HG02763 (cell line): ENCODE measurements at regions not wholly inside any gene's neighbourhood (a gene's known extent, or its start where the extent isn't known, plus 50 kb on each side); places are given as distances from the start of the nearest gene placed in this dataset.
A peak's percentile ranks its signal among the peaks of the same experiment; 100 is the strongest.

ENCODE experiments used
- ATAC-seq: cut with Tn5 transposase; IDR thresholded peaks from one replicate; pipeline ENCODE4 v1.9.1; 2021; ENCODE audit warnings: mild to moderate bottlenecking, moderate library complexity; ENCODE audit not compliant: unreplicated experiment

DNA sequence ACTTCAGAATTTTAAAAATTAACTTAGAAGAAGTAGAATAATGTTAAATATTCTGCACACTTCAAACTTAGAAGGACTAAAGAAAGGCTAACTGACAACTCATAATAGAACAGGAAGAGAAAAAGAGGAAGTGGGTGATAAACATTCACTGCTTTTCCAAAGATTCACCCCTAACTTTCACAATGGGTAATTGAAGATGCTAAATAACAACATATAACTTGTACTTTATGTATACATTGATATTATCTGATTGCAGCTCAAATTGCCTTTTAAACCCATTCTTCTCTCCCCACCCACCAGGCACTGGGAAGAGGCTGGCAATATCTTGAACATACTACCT lies 376.6 kb downstream of the EFNA5 start:
- peak; percentile 54 for ATAC-seq

DNA sequence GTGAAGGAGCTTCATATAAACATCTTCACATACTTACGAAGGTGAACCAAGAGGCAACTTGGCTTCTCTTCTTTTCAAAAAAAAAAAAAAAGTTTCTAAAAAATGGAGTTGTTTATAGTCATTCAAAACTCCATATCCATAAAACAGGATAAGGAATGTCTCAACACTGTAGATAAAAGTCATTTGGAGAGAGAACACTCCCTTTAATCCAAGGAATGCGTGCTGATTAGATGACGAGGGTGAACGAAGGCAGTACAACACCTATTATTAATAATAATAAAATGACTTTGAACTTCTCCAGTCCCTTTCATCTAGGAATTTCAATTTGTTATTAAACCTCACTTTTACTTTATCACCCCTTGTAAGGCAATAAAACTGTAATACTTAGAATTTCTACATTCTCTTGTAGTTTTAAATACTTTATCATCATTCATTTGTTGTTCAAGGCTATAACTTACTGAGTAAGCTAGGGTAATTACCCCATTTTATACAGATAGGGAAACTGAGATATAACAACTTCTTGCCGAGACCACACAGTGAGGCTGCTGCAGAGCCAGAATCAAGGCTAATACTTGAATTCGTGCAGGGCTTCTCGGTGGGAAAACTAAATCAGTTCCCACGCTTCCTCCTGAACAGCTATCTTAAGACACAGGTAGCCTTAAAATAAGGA lies 377.1 kb downstream of the EFNA5 start:
- peak; percentile 2 for ATAC-seq

DNA sequence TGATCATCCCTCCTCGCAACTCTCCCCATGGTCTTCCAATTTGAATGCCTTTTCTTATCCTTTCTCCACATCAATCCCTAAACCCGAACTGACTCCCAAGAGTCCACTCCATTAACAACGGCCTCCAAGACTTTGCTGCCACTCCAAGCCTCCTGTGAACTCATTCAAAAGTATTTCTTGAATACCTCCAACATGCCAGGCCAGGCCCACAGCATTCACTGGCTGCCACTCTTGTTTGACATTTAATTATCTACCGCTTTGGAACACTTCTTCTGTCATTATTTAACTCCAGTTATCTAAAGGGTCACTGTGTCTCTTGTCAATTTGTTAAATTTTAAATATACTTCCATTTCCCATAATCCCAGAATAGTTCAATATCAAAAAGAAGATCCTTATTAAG lies 378.9 kb downstream of the EFNA5 start:
- ATAC-seq = no peak

DNA sequence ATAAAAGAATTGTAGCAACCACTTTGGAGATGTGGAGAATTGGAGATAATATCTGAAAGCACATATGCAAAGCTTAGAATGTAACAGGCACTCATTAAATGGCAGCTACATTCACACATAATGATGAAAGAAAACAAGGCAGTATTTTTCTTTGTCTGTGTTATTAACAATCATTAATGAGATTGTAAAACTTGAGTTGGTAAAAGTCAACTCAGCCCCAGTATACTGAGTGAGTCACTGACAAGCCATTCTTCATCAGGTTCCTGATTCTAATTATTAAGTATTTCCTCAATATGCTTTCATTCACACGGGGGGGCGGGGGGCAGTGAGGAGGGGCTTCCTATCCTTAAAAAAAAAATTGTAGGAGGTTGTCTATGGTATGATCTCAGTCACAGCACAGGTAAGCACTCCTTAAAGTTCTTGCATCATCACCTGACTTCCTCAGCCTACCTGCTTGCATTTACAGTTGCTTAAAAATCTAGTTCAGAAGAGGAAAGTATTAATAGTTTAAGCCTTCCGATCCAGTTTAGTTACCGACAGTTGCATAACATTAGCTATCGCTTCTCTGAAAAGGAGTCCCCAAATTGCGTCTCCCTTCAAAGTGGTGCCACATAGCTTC lies 379.8 kb downstream of the EFNA5 start:
- no peak for ATAC-seq

DNA sequence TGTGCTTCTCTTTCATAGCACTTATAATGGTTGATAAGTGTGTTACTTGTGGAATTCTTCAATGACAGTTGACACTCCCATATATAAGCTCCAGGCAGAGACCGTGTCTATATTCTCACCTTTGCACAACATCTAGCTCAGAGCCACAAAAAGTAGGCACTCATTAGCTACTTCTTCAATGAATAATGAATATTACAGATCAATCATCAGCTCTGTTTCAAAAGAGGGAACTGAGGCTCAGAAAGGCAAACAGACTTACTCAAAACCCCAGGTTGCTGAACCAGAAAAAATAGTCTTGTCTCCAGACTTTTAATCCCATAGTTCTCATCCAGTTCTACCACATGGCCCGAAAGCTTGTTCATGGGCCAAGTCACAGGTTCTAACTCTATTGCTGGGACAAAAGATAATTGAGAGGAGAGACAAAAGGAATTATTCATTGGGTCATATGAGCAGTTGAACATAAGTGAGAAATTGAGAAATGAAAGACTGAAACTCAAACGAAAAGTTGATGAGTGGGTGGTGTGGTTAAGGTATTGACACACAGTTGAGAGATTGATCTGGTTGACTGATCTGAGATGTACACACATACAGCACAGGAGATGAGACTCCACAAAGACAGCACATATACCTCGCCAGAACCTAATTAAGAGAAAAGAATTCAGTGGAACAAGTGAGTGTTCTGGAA lies 381.6 kb downstream of the EFNA5 start:
- ATAC-seq = peak; percentile 90

DNA sequence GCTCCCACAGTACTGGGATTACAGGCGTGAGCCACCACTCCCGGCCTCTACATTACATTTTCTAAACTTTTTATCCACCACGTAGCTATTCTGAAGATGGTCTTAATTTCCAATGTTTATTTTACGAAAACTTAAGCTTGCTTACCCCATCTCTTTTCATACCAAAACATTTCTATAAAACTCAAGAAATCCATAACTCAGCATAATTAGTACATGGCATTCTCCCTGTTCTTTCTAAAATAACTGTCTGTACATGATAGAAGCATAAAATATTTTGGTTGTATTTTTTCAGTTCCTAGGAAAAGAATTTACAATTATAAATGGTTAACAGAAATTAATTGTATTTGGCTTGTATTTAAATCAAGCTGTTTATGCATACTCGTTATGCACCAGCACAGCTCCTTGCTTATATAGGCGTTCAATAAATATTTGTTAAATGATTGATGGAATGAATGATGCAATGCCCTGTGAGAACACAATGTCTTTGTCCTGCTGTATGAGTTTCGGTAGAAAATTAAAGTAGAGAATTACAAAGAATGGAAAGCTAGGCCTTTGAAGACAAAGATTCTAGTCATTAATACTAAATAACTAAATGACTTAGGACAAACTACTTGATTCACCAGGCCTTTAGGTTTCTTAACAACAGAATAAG lies 384.2 kb downstream of the EFNA5 start:
- no peak for ATAC-seq

DNA sequence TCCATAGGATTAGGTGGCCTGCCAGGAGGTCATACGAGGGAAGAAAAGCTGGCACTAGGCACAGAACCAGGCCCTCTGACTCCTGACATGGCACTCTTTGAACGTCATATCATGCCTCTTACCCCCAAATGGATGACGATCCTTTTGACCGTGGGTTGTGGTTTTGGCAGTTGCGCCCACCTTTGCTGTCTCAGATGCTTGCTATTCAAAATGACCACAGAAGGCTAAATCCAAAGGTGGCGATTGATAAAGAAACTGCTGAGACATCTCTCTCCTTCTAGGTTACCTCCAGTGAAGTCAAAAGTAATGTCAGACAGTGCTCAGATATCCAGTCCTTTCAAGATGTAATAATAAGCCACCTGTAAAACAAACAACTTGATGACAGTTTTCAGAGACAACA lies 385.0 kb downstream of the EFNA5 start:
- peak; percentile 25 for ATAC-seq

DNA sequence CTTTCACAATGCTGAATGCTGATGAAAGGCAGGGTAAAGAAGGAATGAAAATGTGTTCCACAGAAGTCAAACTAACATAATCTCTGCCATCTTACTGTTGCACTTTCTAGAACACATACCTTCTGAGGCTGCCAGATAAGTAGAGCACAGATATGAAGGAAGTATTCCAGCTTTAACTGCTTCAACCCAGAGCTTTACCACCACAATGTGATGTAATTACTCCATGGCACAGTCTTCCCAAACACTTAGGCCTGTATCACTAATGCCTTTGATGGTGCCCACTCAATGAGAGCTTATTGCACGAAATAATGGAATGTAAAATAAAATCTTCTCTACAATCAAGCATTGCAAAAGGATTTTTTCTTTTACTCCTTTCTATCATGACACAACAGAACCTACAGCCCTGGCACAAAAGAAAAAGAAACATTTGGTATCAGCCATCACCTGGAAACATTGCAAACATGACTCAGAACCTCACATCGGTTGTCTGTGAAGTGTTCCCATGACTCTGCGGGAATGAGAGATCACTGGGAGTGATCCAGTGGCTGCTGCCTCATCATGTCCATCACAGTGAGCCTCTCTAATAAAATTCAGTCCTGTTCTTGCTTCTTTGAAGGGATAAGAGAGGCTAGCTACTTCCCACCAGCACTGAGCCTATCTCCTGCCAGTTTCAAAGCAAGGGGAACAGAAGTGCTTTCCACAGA lies 385.8 kb downstream of the EFNA5 start:
- no peak for ATAC-seq

DNA sequence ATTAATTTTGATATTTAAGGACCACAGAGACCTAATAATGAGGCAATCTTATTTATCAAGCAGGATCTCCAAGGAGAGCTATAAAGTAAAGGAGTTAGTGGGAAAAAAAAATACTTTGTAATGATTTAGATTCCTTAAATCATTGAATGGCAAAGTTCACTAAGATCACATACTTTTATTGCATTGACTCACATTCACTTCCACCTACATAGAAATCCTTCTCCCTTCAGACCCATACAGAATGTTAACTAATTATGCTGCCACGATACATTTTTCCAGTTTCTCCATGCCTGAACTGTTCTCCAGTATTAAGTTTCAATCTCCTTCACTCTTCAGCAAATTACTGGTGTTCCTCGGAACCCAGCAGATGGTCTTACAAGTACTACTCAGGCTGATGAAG lies 388.7 kb downstream of the EFNA5 start:
- ATAC-seq = no peak

DNA sequence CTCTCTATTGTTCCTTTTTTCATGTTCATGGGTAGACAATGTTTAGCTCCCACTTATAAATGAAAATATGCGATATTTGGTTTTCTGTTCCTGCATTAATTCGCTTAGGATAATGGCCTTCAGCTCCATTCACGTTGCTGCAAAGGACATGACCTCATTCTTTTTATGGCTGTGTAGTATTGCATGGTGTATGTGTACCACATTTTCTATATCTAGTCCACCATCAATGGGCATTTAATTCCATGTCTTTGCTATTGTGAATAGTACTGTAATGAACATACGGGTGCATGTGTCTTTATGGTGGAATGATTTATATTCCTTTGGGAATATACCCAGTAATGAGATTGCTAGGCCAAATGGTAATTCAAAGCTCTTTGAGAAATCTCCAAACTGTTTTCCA lies 392.0 kb downstream of the EFNA5 start:
- ATAC-seq = no peak

DNA sequence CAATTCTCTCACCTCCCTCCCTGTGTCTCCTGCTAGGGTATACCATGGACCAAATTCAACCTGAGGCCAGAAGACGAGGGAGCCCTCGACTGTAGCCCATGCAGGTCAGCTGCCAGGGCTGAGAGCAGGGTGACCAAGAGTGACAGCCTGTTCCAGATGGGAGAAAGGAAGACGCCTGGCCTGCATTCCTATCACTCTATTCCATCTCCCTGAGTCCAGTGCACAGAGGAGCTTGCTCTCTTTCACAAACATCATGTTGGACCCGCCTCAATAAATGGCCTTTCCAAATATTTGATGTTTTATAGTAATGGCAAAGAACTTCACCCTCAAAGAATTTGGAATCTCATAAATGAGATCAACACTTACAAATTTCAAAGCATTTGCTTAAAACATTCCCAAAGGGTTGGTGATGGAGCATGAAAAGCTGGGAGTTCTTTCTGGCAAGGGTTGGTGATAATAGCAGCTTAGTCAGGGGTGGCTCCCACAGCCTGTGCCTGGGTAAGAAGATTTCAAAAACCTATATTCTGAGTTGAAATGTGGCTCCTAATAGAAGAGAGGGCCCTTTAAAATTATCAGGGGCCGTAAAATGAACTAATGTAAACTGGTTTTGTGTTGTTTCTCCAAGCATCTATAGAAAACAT lies 393.1 kb downstream of the EFNA5 start:
- no peak for ATAC-seq

DNA sequence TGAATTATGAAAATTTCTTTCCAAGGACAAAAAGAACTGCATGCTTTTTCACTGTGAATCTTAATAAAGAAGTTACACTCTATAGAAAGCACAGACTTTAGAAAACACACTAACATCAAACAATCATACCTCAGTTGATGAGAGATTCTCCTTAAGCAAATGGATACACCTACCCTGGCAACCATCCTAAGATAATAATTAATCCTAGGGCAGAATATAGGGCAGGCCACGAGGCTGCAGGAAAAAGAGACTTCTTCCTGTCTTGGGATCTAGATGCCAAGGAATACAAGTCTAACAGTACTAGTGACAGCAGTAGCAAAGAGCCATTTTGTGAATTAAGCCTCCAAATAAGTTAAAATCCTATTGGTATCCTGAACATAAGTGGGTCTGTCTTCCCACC lies 395.4 kb downstream of the EFNA5 start:
- no peak for ATAC-seq

DNA sequence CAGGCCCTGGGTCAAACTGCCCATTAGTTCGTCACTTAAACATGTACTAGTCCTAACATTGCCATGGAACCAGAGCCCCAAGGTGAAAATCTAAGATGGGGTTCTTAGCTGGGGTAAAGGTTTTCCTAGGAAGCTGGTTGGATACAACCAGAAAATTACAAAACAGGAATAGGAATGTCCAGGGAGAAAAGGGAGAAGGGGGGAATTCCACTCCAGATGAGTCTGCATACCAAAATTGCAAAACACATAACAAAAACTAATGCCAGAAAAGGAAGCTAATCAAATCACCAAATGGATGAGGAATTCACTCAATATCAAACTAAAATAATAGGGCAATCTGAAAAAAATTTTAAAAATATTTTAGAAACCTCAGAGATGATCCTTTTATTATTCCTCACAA lies 396.2 kb downstream of the EFNA5 start:
- ATAC-seq = no peak

DNA sequence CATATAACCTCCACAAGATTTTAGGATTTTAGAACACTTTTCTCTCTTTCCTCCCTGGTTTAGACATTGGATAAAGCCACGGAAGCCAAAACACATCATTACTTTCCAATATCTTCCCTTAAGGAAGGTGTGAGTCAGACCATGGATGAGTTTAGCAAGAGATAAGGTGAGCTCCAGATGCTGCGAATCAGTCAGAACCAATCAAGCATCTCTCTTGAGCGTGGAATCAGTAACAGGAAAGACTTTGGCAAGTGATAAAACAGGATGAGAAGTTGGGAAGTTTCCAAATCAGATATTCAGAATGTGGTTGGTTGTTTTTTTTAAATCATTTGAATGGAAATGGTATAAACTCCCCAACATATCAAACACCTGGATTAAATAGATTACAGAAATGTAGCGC lies 397.8 kb downstream of the EFNA5 start:
- ATAC-seq = no peak

DNA sequence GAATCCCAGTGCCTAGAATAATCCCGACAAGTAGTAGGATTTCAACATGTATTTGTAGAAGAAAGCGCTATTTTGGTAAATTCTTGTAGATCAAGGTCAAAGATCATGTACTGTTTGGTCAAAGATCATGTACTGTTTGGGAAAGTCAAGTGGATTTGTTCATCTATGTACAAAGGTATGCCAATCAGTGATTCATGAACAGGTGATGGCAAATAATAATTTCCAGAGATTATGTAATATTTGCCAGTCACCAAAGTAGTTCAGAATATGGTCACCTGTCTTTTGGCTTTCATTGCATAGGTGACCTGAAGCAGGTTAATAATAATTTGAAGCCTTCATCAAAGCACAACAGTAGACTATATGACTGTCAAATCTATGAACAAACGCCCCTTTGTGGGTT lies 398.2 kb downstream of the EFNA5 start:
- no peak for ATAC-seq

DNA sequence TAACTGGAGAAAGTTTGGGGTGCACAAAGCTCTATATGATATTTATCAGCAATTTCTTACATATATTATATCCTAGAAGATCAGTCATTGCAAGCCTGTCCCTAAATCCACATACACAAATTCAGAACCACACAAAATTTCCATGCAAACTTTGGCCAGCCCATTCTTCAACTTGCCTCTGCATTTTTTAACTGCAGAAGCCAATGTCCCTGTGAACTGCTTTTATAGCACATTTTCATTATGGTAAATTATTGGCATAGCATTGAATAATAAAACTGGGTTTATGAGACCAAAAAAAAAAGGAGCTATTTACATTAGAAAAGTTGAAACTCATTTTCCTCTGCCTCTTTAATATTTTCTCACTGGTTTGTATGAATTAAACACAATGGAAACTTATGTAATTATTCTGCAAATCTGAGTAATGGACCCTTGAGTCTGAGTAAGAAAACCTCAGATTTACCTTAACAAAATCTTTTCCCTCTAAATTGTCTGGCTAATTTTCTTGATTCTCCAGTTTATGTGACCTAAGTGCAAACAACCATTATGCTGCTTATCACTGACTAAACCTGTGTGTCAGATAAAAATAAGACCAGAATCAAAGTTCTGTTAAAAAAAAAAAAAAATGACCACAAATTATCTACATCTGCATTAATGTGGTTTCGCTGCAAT lies 398.9 kb downstream of the EFNA5 start:
- no peak for ATAC-seq

DNA sequence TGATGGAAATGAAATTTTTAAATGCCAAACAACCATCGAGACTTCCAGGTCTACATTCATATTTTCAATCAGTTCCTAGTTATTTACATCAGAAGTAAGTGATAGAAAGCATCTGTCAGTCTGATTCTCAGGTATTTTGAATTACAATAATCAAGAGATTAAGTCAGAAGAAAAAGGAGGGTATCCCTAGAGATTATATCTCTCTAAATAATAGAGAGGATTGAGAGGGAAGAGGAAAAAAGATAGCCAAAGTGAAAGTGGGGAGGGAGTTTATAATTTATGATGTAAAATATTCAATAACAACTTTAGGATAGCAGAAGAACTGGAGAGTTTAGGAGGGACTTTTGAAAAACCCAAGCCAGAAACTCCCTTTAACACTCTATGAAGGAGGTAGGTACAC lies 400.2 kb downstream of the EFNA5 start:
- ATAC-seq = no peak

DNA sequence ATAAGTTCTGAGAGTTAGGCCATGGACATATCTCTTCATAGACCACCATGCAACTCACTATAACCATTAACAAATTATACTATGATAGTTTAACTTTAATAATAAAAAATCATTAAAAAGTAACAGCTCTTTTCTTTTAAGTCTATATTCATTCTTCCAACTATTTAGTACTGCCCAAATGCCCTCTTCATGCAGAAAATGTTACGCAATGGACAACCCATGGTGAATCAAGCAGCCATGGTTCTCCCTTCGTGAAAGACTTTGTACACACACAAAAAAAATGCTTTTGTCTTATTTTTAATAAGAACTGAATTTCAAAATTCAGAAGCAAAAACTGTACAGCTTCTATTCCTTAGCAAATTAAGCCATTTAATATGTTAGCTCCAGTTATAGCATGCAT lies 401.1 kb downstream of the EFNA5 start:
- ATAC-seq = no peak

DNA sequence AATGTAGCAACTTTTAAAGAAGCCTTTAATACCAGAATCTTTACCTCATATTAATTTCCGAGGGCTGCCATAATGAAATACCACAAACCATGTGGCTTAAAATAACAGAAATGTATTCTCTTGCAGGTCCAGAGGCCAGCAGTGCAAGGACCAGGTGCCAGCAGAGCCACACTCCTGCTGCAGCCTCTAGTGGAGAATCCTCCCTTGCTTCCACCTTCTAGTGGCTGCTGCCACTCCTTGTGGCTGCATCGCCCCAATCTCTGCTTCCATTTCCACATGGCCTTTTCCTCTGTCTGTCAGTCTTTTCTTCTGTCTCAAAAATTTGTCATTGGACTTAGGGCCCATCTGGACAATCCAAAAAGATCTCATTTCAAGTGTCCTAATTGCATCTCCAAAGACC lies 401.5 kb downstream of the EFNA5 start:
- no peak for ATAC-seq

DNA sequence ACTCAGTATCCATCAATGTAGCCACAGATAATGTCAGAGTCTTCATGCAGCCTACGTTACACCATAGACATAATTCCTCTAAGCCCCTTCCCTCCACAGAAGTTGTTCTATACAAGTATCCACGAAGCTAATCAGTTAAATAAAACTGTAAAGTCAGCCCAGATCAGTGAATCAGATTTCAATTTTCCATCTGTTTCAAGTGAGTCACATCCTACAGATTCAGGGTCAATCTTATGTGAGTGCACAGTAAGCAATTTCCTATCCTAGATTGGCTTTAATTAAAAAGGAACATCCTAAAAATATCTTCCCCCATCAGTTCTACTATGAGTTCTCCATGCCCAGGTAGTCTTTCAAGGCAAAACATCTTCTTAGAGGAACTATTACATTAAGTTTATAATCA lies 402.5 kb downstream of the EFNA5 start:
- no peak for ATAC-seq
